ENCODE measurements at regions not wholly inside any gene's neighbourhood (a gene's known extent, or its start where the extent isn't known, plus 50 kb on each side); places are given as distances from the start of the nearest gene placed in this dataset.

- no peak for DNase-seq (ENCODE audit: low spot score)
- in situ Hi-C loops (cut with HindIII; ENCODE audit: low sequenced_read_pairs), result no loop called here
Measured at GRCh38 chr3:106010829-106011228, 142.0 kb upstream of the CBLB start.

GRCh38 chr3:106013971-106014370 lies 145.2 kb upstream of the CBLB start:
- in situ Hi-C loops (cut with HindIII; ENCODE audit: low sequenced_read_pairs), result no loop called here
- no peak for DNase-seq (ENCODE audit: low spot score)

GRCh38 chr3:106014518-106014917 lies 145.7 kb upstream of the CBLB start:
- in situ Hi-C loops (cut with HindIII; ENCODE audit: low sequenced_read_pairs), result no loop called here
- DNase-seq (ENCODE audit: low spot score), result no peak

- in situ Hi-C loops (cut with HindIII; ENCODE audit: low sequenced_read_pairs), result no loop called here
- no peak for DNase-seq (ENCODE audit: low spot score)
Measured at GRCh38 chr3:106014971-106015370, 146.2 kb upstream of the CBLB start.

- DNase-seq (ENCODE audit: low spot score), result no peak
- in situ Hi-C loops (cut with HindIII; ENCODE audit: low sequenced_read_pairs), result no loop called here
Measured at GRCh38 chr3:106018102-106018501, 149.3 kb upstream of the CBLB start.

- DNase-seq (ENCODE audit: low spot score), result no peak
- in situ Hi-C loops (cut with HindIII; ENCODE audit: low sequenced_read_pairs), result no loop called here
Measured at GRCh38 chr3:106018929-106019550, 150.2 kb upstream of the CBLB start.

GRCh38 chr3:106022913-106023312 lies 154.1 kb upstream of the CBLB start:
- DNase-seq (ENCODE audit: low spot score), result no peak
- in situ Hi-C loops (cut with HindIII; ENCODE audit: low sequenced_read_pairs), result no loop called here

GRCh38 chr3:106025151-106025722 lies 156.4 kb upstream of the CBLB start:
- DNase-seq (ENCODE audit: low spot score), result no peak
- in situ Hi-C loops (cut with HindIII; ENCODE audit: low sequenced_read_pairs), result no loop called here

- in situ Hi-C loops (cut with HindIII; ENCODE audit: low sequenced_read_pairs), result no loop called here
- no peak for DNase-seq (ENCODE audit: low spot score)
Measured at GRCh38 chr3:106029954-106030626, 161.3 kb upstream of the CBLB start.

GRCh38 chr3:106030627-106030963 lies 161.8 kb upstream of the CBLB start:
- in situ Hi-C loops (cut with HindIII; ENCODE audit: low sequenced_read_pairs), result no loop called here

GRCh38 chr3:106032479-106032878 lies 163.7 kb upstream of the CBLB start:
- no peak for DNase-seq (ENCODE audit: low spot score)
- in situ Hi-C loops (cut with HindIII; ENCODE audit: low sequenced_read_pairs), result no loop called here

More at GRCh38 chr3:106030627-106030963, 161.8 kb upstream of the CBLB start:
- DNase-seq (ENCODE audit: low spot score), result no peak

- in situ Hi-C loops (cut with HindIII; ENCODE audit: low sequenced_read_pairs), result no loop called here
- no peak for DNase-seq (ENCODE audit: low spot score)
Measured at GRCh38 chr3:106033654-106034053, 164.8 kb upstream of the CBLB start.

GRCh38 chr3:106034313-106034712 lies 165.5 kb upstream of the CBLB start:
- in situ Hi-C loops (cut with HindIII; ENCODE audit: low sequenced_read_pairs), result no loop called here

GRCh38 chr3:106035619-106036018 lies 166.8 kb upstream of the CBLB start:
- in situ Hi-C loops (cut with HindIII; ENCODE audit: low sequenced_read_pairs), result no loop called here
- no peak for DNase-seq (ENCODE audit: low spot score)

More at GRCh38 chr3:106034313-106034712, 165.5 kb upstream of the CBLB start:
- no peak for DNase-seq (ENCODE audit: low spot score)

- DNase-seq (ENCODE audit: low spot score), result no peak
- in situ Hi-C loops (cut with HindIII; ENCODE audit: low sequenced_read_pairs), result no loop called here
Measured at GRCh38 chr3:106036696-106037095, 167.9 kb upstream of the CBLB start.

GRCh38 chr3:106047221-106047620 lies 178.4 kb upstream of the CBLB start:
- in situ Hi-C loops (cut with HindIII; ENCODE audit: low sequenced_read_pairs), result no loop called here
- no peak for DNase-seq (ENCODE audit: low spot score)

GRCh38 chr3:106048946-106049481 lies 180.2 kb upstream of the CBLB start:
- DNase-seq (ENCODE audit: low spot score), result no peak
- in situ Hi-C loops (cut with HindIII; ENCODE audit: low sequenced_read_pairs), result no loop called here

GRCh38 chr3:106049821-106050220 lies 181.0 kb upstream of the CBLB start:
- DNase-seq (ENCODE audit: low spot score), result no peak
- in situ Hi-C loops (cut with HindIII; ENCODE audit: low sequenced_read_pairs), result no loop called here

GRCh38 chr3:106056931-106057330 lies 188.1 kb upstream of the CBLB start:
- no peak for DNase-seq (ENCODE audit: low spot score)
- in situ Hi-C loops (cut with HindIII; ENCODE audit: low sequenced_read_pairs), result no loop called here

- in situ Hi-C loops (cut with HindIII; ENCODE audit: low sequenced_read_pairs), result no loop called here
- DNase-seq (ENCODE audit: low spot score), result no peak
Measured at GRCh38 chr3:106058475-106058874, 189.7 kb upstream of the CBLB start.
